HG03039 (cell line): ENCODE measurements at regions not wholly inside any gene's neighbourhood (a gene's known extent, or its start where the extent isn't known, plus 50 kb on each side); places are given as distances from the start of the nearest gene placed in this dataset.
"Not testable (repeated sequence)": the region's sequence is repeated elsewhere in the genome, so short reads cannot be mapped to it uniquely, and the experiment has no call there.

ENCODE experiments used
- ATAC-seq: cut with Tn5 transposase; IDR thresholded peaks from one replicate; pipeline ENCODE4 v1.9.1; 2021; ENCODE audit warnings: mild to moderate bottlenecking, moderate library complexity; ENCODE audit not compliant: unreplicated experiment

- no peak for ATAC-seq
These were observed 50.0 kb downstream of the SOD2 start for GRCh38 chr6:159642995-159643394.

DNA sequence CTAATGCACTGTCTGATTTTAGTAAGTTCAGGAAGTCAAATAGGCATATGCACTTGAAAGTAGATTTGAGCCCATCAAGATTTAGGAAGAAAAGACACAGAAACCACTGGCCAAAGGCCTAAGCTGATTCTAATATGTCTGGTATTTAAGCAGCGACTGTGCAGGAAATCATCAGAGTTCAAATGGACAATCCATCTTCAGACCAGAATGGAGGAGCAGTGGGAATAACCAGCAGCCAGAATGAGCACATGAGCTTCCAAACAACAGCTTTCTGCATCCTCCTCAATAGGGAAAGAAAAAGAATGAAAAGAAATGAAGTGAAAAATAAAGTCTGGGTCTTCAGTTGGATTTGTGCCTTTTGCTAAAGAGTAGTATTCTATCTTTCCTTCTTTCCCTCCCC is 50.6 kb downstream of the SOD2 start:
- no peak for ATAC-seq

GRCh38 chr6:159640722-159641482 is 52.1 kb downstream of the SOD2 start:
- no peak for ATAC-seq

- no peak for ATAC-seq
These were observed 52.7 kb downstream of the SOD2 start for GRCh38 chr6:159640322-159640721.

DNA sequence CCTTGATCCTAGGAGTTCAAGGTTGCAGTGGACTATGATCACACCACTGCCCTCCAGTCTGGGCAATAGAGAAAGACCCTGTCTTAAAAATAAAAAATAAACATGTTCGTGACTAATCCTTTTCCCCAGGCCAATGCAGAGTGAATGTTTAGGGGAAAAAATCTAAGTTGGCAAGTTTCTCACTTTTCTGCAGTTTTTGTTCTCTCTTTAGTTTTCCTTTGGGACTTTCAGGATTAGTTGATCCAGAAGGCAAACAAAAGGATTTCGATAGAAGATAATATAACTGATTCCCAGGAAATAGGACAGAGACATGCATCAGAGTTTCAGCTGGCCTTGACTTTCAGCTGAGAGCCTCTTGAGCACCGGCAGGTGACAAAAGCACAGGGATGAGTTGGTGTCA is 53.3 kb downstream of the SOD2 start:
- ATAC-seq = no peak

GRCh38 chr6:159633196-159633595 is 59.8 kb downstream of the SOD2 start:
- no peak for ATAC-seq

DNA sequence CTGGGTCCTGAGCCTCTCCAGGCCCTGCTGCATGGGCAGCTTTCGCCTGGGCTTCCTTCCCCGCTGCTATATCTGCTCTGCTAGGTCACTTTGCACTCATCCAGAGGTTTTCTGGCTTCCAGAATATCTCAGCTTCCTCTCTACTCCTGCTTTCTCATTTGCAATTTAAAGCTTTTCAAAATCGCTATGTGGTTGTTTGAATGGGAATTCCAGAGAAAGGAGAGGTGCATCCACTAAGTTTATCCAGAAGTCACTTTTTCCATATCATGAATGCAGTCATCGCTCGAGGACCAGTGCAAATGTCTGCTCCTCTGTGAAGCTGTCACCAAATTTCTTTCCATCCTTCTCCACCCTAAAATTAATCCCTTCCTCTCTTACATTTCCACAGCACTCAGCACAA is 61.2 kb downstream of the SOD2 start:
- ATAC-seq = no peak

GRCh38 chr6:159627939-159628338 is 65.1 kb downstream of the SOD2 start:
- no peak for ATAC-seq

DNA sequence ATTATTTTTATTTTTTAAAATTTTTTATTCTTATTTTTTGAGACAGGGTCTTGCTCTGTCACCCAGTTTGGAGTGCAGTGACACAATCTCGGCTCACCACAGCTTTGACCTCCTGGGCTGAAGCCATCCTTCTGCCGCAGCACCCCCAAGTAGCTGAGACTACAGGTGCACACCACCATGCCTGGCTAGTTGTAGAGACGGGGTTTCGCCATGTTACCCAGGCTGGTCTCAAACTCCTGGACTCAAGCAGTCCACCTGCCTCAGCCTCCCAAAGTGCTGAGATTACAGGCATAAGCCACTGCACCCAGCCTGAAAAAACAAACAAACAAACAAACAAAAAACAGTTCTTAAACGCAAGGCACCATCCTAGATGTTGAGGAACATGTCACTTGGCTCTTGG is 66.5 kb downstream of the SOD2 start:
- ATAC-seq = not testable (repeated sequence)

DNA sequence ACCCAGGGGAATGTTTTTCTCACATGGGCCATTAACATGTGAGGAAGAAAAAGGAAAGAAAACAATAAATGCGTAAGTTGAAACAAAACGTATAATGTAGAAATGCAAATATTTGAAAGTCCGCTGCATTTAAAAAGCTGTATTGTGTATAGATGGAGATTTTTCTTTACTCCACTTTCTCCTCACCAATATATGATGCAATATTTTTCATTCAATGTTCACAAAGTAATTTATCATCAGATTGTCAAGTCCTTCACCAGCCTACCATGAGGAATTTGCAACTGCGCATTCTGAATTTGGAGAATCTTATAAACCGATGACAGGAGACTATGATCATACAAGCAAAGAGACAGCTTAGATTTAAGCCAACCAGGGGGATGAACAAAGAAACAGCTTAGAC is 69.9 kb downstream of the SOD2 start:
- no peak for ATAC-seq

GRCh38 chr6:159620947-159621346 is 72.1 kb downstream of the SOD2 start:
- no peak for ATAC-seq

DNA sequence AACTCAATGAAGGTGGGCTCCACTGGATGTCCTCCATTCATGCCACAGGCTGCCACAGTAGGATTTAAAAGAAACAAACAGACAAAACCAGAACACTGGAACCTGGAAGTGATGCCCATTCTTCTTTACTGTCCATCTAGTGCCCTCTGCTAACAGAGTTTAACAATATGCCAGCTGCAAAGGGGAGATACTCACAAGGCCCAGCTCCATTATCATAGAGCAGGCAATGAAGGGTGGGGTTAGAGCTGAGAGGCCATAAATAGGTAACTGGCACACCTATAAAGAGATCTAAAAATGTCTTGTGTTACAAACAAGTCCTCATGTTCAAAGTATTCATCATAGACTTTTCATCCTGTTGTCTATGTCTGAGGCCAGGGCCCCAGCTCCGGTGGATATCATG is 75.6 kb downstream of the SOD2 start:
- ATAC-seq = no peak

DNA sequence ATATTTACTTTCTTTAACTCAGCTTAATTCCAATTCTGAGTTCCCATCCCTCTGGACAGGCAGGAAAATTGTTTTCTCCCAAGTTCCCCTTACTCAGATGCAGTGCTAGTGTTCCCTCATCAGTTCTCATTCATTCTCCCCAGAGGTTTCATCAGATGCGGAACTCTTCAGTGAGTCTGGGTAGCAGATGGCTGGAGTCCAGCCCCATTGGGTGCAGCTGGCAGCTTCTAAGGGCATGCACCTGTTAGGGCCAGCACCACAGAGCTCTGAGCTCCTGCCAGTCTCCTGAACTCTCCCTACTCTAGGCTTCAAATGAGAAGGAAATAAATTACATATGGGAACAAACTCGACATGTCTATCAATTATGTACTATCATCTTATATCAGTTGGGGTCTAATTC is 76.6 kb downstream of the SOD2 start:
- no peak for ATAC-seq

GRCh38 chr6:159615918-159616317 is 77.1 kb downstream of the SOD2 start:
- no peak for ATAC-seq

GRCh38 chr6:159610881-159611280 is 82.2 kb downstream of the SOD2 start:
- no peak for ATAC-seq

DNA sequence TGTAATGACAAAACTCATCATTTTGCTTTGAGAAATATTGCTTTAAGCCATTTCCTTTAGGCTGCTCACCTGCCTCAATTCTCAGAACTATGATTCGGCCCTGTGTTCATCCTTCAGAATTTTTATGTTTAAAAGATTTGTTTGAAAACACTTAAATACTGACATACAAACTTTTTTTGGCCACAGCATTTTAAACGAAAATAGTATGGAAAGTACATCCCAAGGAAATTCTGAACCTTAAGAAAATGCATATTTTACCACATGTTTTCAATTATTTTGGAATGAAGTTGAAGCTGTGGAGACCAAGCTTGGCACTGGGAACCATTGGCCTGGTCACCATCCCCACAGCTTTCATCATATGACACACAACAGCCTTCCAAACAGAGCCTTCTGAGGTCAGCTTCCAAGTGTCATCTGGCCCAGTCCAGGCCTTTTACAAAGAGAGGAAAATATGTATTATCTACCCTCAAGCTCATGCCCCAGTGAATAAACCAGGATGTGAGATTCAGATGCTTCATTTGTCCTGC is 83.3 kb downstream of the SOD2 start:
- ATAC-seq = no peak

DNA sequence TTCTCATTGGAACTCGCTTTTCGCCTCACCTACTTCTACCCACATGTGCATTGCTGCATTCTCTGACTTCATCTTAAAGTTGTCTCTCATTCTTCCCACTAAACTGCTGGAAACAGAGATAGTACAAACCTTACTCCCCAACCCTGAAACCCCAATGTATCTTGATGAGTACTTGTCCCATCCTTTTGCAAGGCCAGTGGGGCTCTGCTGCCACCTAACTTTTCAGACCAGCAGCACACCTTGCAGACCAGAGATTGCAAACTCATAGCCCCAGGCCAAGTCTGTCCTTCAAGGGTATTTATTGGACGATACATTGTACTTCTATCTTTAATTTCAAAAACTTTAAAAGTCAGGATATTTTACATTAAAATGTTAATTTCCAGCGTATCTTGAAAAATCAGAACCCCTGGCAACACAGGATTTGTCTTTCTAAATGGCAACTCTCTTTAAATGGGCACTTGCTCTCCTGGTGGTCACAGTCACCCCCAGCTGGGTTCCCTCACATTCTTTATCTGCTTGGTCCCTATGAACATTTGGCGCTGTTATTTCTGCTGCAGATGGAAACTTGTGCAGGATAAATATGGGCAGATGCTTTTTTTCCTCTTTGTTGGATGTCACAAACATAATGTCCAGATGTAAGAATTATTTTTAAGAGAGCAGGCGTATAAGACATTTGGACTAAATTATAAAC is 83.9 kb downstream of the SOD2 start:
- ATAC-seq = no peak

GRCh38 chr6:159606786-159607185 is 86.3 kb downstream of the SOD2 start:
- ATAC-seq = no peak

DNA sequence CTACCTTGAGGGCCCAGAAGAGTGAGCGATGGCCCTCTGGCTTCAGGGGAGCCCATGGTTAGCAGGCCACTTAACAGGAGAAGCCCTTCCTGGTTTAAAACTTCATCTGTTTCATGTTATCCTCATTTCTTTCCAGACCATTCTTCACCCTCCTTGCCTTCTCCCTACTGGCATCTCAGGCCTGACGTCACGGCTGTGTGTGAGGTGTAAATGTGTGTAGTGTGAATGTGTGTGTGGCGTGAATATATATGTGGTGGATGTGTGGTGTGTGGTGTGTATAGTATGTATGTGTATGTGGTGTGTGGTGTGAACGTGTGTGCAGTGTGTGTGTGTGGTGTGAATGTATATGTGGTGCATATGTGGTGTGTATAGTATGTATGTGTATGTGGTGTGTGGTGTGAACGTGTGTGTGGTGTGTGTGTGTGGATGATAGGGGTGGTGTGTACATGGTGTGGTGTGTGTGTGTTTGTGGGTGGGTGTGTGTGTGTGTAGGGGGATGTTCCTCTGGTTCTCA is 88.5 kb downstream of the SOD2 start:
- no peak for ATAC-seq

DNA sequence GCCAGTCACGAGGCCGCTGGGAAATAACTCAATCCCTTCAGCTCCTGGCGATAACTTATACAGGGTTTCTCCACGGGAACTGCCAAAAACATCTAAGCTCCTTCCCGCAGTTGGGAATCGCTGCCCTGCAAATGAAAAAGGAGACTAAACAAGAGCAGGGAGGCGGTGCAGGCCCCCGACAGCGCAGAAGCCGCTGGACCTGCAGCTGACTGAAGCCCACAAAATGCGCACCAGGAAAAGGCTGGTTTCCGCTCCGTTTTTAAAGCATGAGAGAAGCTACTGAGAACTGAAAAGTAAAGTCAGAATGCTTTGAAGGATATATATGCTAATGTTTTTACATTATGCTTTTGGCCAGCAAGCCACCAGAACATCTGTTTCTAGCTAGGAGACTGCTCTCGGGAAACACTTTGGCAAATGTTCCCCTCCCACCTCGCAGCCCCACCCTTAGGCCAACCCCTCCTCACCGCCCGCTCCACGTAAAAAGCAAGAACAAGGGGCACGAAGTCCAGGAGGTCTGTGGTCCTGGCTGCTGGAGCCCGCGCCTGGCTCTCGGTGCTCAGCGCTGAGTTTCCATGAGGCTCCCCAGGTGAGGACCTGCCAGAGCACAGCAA is 90.5 kb downstream of the SOD2 start:
- ATAC-seq = no peak

GRCh38 chr6:159601211-159601610 is 91.8 kb downstream of the SOD2 start:
- no peak for ATAC-seq

DNA sequence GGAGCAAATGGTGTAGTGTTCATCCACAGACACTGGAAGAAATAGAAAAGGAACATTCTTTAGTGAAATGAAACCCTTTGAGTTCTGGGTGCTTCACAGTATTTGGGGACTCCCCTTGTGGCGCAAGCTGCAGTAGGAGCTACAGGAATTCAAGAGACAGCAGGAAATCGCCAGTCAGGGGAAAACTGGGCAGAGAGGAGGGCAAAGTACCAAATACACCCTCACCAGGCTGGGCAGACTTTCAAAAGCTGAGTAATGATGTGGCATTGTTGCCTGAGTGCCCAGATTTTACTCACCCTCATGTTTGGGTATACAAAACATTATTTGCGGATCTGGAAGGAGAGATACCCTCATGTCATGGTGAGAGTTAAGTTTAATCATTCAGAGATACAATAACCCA is 97.9 kb downstream of the SOD2 start:
- ATAC-seq = no peak
